AG04450 (cell line): ENCODE measurements at regions not wholly inside any gene's neighbourhood (a gene's known extent, or its start where the extent isn't known, plus 50 kb on each side); places are given as distances from the start of the nearest gene placed in this dataset.
"Not testable (repeated sequence)": the region's sequence is repeated elsewhere in the genome, so short reads cannot be mapped to it uniquely, and the experiment has no call there.

Experiments used
- CTCF ChIA-PET: fragments of 300-600, 350-600 bp; formaldehyde crosslinking; extraction: SDS; loops from one replicate; lab custom pipeline; 2022; ENCODE audit warnings: antibody characterized with exemption, inconsistent platforms; lab: Charles Lee
- POLR2A ChIA-PET: fragments of 350-600 bp; formaldehyde crosslinking; extraction: SDS; loops from one replicate; lab custom pipeline; 2021; ENCODE audit warnings: antibody characterized with exemption, inconsistent platforms; lab: Yijun Ruan, JAX
- DNase-seq: peaks from one replicate; pipeline ENCODE4 v3.0.0-alpha.2; 2011; ENCODE audit warnings: low read depth, low spot score
- H3K27ac ChIP-seq: one replicate; pipeline ENCODE4 v1.5.1; 2012; ENCODE audit warnings: low read depth, low read length, control low read depth
- H3K27me3 ChIP-seq: one replicate; pipeline ENCODE4 v1.6.0; 2012; ENCODE audit warnings: low read length; ENCODE audit not compliant: control insufficient read depth, insufficient read depth
- H3K4me3 ChIP-seq: 2 replicates; pipeline ENCODE4 v1.5.1; 2011; ENCODE audit warnings: mild to moderate bottlenecking, low read depth, low read length, control low read depth
- H3K9me3 ChIP-seq: 2 replicates; pipeline ENCODE4 v1.5.1; 2012; ENCODE audit warnings: low read length; ENCODE audit not compliant: control insufficient read depth, insufficient read depth
- TF ChIP-seq, protein P1 (sequence below): IDR thresholded peaks from 2 replicates; pipeline ENCODE4 v1.5.1; 2011; ENCODE audit warnings: low read depth, low read length, control low read depth, inconsistent platforms

DNA sequence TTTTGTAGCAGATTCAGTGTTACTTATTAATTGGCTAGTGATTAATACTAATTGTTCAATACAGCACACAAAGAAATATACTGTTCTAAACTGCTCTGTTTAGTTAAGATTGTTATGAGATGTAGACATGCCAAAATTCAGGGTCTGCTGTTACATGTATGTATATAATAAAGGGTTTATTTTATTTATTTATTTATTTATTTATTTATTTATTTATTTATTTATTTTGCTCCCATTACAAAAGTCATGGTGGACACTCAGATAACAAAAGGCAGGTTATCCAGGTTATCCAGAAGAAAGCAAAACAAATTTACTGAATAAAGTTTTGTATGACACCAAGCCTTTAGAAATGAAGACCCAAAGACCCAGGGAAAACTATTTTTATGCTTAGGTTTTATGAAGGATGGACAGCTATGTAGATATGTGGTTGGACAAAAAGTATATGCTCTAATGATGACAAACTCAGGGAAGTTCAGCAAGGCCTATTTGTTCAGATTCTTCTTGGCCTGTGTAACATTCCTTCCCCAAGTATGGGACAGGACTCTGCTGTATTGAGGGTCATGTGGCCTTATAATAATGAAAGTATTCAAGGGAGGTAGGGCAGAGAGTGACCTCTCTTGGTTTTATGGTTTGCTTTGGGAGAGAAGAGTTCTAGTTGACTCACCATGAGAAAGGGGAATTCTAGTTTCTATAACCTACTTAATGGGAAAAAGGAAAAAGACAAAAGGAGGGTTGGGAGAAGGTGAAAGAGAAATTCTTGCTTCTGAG is 1056.8 kb downstream of the ROBO2 start:
- H3K27me3 ChIP-seq, result no peaks in the 10 kb centered on the region
- no peaks in the 10 kb centered on the region for H3K9me3 ChIP-seq
- no peak overlapping the region for H3K4me3 ChIP-seq
- no peak for DNase-seq
- POLR2A ChIA-PET, result no interaction called here
- CTCF ChIA-PET, result no interaction called here
- H3K27ac ChIP-seq, result no peak overlapping the region
- TF ChIP-seq, protein P1, sequence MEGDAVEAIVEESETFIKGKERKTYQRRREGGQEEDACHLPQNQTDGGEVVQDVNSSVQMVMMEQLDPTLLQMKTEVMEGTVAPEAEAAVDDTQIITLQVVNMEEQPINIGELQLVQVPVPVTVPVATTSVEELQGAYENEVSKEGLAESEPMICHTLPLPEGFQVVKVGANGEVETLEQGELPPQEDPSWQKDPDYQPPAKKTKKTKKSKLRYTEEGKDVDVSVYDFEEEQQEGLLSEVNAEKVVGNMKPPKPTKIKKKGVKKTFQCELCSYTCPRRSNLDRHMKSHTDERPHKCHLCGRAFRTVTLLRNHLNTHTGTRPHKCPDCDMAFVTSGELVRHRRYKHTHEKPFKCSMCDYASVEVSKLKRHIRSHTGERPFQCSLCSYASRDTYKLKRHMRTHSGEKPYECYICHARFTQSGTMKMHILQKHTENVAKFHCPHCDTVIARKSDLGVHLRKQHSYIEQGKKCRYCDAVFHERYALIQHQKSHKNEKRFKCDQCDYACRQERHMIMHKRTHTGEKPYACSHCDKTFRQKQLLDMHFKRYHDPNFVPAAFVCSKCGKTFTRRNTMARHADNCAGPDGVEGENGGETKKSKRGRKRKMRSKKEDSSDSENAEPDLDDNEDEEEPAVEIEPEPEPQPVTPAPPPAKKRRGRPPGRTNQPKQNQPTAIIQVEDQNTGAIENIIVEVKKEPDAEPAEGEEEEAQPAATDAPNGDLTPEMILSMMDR, result no peak

DNA sequence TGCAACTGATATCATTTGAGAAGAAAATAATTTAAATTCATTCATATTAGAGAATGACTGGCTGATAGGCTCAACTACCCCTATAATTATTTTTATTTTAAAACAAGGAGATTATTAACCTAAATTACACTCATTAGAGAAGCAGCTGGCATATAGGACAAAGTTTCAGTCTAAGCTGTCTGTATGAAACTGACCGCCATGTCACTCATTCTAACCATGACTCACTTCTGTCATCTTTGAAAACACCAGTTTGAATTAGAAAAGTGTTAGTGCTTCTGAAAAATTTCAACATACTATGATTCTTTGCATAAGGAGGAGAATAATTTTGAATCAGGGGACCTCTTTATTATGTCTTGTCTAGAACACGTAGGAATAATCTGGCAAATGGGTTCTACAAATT is 1058.5 kb downstream of the ROBO2 start:
- no peaks in the 10 kb centered on the region for H3K27me3 ChIP-seq
- H3K4me3 ChIP-seq, result no peak overlapping the region
- no peaks in the 10 kb centered on the region for H3K9me3 ChIP-seq
- DNase-seq, result no peak
- ChIA-PET POLR2A (no interaction called here), CTCF (no interaction called here)
- no peak overlapping the region for H3K27ac ChIP-seq
- TF ChIP-seq, protein P1, result no peak

DNA sequence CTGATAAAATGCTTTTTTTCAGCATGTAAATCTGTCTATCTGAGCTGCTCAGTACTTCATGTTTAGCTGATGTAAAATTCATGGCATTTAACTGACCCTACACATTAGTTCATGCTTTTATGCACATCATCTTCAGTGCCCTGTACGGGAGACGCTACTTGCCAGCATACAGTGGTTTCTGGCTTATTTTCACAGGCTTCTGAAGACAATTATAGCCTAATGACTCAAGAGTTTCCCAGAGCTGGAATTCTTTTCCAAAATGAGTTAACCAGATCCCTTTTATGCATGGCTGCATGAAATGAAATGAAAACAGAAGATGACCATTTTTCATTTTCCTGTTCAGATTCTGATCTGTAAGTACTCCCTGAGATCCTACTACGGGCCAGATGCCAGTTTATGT is 1061.5 kb downstream of the ROBO2 start:
- ChIA-PET CTCF (no interaction called here), POLR2A (no interaction called here)
- DNase-seq, result no peak
- Histone ChIP-seq H3K27me3 (no peaks in the 10 kb centered on the region), H3K4me3 (no peak overlapping the region), H3K9me3 (no peaks in the 10 kb centered on the region), H3K27ac (no peak overlapping the region)
- TF ChIP-seq, protein P1, result no peak

DNA sequence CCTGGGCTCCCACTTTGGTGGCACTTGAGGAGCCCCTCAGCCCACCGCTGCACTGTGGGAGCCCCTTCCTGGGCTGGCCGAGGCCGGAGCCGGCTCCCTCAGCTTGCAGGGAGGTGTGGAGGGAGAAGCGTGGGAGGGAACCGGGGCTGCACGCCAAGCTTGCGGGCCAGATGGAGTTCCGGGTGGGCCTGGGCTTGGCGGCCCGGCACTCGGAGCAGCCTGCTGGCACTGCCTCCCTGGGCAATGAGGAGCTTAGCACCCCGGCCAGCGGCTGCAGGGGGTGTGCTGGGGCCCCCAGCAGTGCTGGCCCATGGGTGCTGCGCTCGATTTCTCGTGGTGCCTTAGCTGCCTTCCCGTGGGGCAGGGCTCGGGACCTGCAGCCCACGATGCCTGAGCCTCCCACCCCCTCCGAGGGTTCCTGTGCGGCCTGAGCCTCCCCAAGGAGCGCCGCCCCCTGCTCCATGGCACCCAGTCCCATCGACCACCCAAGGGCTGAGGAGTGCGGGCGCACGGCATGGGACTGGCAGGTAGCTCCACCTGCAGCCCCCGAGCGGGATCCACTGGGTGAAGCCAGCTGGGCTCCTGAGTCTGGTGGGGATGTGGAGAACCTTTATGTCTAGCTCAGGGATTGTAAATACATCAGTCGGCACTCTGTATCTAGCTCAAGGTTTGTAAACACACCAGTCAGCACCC is 1068.5 kb downstream of the ROBO2 start:
- H3K27ac ChIP-seq, H3K27me3 ChIP-seq, H3K4me3 ChIP-seq, CTCF ChIA-PET, POLR2A ChIA-PET, H3K9me3 ChIP-seq, DNase-seq: not testable (repeated sequence)

DNA sequence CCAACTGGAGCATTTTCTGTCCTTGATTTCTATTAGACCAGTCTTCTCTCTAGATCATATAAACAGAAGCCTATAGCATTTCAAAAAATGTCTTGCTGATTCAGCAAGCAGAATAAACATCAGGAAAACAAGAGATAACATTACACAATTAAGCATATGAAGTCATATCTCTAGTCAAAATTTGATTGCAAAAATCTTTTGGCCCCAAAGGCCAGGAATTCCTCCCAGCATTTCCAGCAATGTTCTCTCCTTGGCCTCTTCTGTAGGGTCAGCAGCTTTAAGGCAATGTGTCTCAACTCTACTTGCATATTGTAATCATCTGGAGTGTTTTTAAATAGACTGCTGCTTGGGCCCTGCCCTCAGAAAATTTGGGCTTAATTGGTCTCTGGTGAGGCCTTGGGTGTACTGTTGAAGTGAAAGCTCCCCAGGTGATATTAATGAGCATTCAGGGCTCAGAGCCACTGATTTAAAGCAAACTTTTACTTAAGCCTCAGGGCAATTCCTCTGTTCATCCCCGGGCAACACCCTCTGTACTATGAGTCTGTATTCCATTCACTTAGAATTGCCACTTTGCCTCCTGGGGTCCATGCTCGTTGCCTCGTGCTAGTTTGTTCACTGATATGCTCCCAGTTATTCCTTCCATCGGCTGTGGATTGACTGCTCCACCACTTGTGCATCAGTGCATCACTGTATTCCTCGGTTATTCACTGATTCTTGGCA is 1072.6 kb downstream of the ROBO2 start:
- ChIA-PET CTCF (no interaction called here), POLR2A (no interaction called here)
- TF ChIP-seq, protein P1, result no peak
- Histone ChIP-seq H3K27ac (no peak overlapping the region), H3K27me3 (no peaks in the 10 kb centered on the region), H3K9me3 (peaks cover 5% of the 10 kb centered on the region; the same call in 1 of the 2 replicates), H3K4me3 (no peak overlapping the region)
- no peak for DNase-seq
